MM.1S (cell line): ENCODE measurements at regions not wholly inside any gene's neighbourhood (a gene's known extent, or its start where the extent isn't known, plus 50 kb on each side); places are given as distances from the start of the nearest gene placed in this dataset.

ENCODE experiments used
- CTCF ChIP-seq: fragments of 300-600 bp; sonication (generic); IDR thresholded peaks from 2 replicates; pipeline ENCODE4 v1.5.1; 2016; ENCODE audit warnings: antibody characterized with exemption, low read length, mixed read lengths
- EZH2 ChIP-seq: fragments of 300-600 bp; sonication (generic); optimal IDR thresholded peaks from 2 replicates; pipeline ENCODE3; 2017; ENCODE audit warnings: low read depth, mild to moderate bottlenecking, antibody characterized with exemption, low read length, mixed read lengths
- EZH2phosphoT487 ChIP-seq: fragments of 300-600 bp; sonication (generic); IDR thresholded peaks from 2 replicates; pipeline ENCODE4 v1.6.1; 2018; ENCODE audit warnings: antibody characterized with exemption, low read length

- TF ChIP-seq EZH2: no peak
- no peak for TF ChIP-seq CTCF
- no peak for TF ChIP-seq EZH2phosphoT487
Measured at GRCh38 chr6:22752522-22752921, 183.2 kb downstream of the HDGFL1 start.
